ENCODE measurements at regions not wholly inside any gene's neighbourhood (a gene's known extent, or its start where the extent isn't known, plus 50 kb on each side); places are given as distances from the start of the nearest gene placed in this dataset.

GRCh38 chr12:47340411-47341015 is 260.8 kb upstream of the AMIGO2 start (continued):
- no peak for TF ChIP-seq HDAC6 (IDR thresholded peaks at IDR 0.05; ENCODE audit: unreplicated experiment)
- no peak for TF ChIP-seq CEBPZ (IDR thresholded peaks at IDR 0.05; ENCODE audit: low read depth, low read length)
- TF ChIP-seq ZSCAN29 (IDR thresholded peaks at IDR 0.05), result no peak

- Histone ChIP-seq H4K20me1 (ENCODE audit: control insufficient read depth, insufficient read depth) (no peaks in the 10 kb centered on the region), H3K36me3 (ENCODE audit: control insufficient read depth in 2 of 2, insufficient read depth in 2 of 2, low read length in 1 of 2) (no peaks in the 10 kb centered on the region), H3K4me2 (ENCODE audit: control insufficient read depth, insufficient read depth) (no peak overlapping the region), H3K9ac (ENCODE audit: control insufficient read depth, insufficient read depth, low read length) (no peak overlapping the region), H3K9me3 (replicated peaks; ENCODE audit: control insufficient read depth, insufficient read depth, low read length) (no peaks in the 10 kb centered on the region), H3K27me3 (replicated peaks in 1 of 2; ENCODE audit: control insufficient read depth in 2 of 2, insufficient read depth in 2 of 2, low read length in 1 of 2) (no peaks in the 10 kb centered on the region; a peak in 1 of 4 replicates), H3K79me2 (ENCODE audit: control insufficient read depth, insufficient read depth, low read length) (no peaks in the 10 kb centered on the region), H3K4me3 (no peak overlapping the region), H3K4me1 (ENCODE audit: control insufficient read depth, insufficient read depth, low read length) (no peaks in the 10 kb centered on the region), H2AFZ (ENCODE audit: control insufficient read depth, low read depth, low read length) (no peak overlapping the region), H3K27ac (ENCODE audit: control insufficient read depth, insufficient read depth) (no peak overlapping the region)
- in situ Hi-C loops (cut with MboI) (no loop called here), intact Hi-C loops (cut with micrococcal nuclease; ENCODE audit: unreplicated experiment) (no loop called here)
- ChIA-PET POLR2A (no interaction called here), SMC1A (ENCODE audit: uncharacterized antibody, unreplicated experiment) (no interaction called here), CTCF (no interaction called here), RAD21 (ENCODE audit: unreplicated experiment) (no interaction called here)
- BruUV-seq (replicated peaks), result no TSS peak
- DNase-seq (ENCODE audit: low read depth, low spot score), result no peak
- no peak for ATAC-seq
- TF ChIP-seq CHD2 (IDR thresholded peaks at IDR 0.05; ENCODE audit: borderline replicate concordance, low read depth, low read length) (no peak), DPF2 (IDR thresholded peaks at IDR 0.05) (no peak), BMI1 (IDR thresholded peaks at IDR 0.05; ENCODE audit: borderline replicate concordance) (no peak), YY1 (IDR thresholded peaks at IDR 0.05; ENCODE audit: low read depth, low read length) (no peak), MEF2B (IDR thresholded peaks at IDR 0.05; ENCODE audit: partially characterized antibody, poor library complexity, severe bottlenecking) (no peak), CBFB (IDR thresholded peaks at IDR 0.05; ENCODE audit: low read depth) (no peak), BRCA1 (IDR thresholded peaks at IDR 0.05; ENCODE audit: low read depth, low read length) (no peak), IKZF1 (conservative IDR thresholded peaks at IDR 0.05) (no peak), GATAD2B (conservative IDR thresholded peaks at IDR 0.05; ENCODE audit: low read depth) (no peak), NR2C1 (IDR thresholded peaks at IDR 0.05) (no peak), SIN3A (IDR thresholded peaks at IDR 0.05; ENCODE audit: low read depth, low read length) (no peak), IKZF2 (IDR thresholded peaks at IDR 0.05) (no peak), NFYB (IDR thresholded peaks at IDR 0.05; ENCODE audit: insufficient read depth, low read depth, low read length) (no peak), STAT3 (IDR thresholded peaks at IDR 0.05; ENCODE audit: low read depth, low read length) (no peak), CTCF (IDR thresholded peaks at IDR 0.05 in 2 of 3, conservative IDR thresholded peaks at IDR 0.05 in 1 of 3; ENCODE audit: control insufficient read depth in 2 of 3, extremely low read depth in 1 of 3, insufficient read depth in 1 of 3, low read depth in 3 of 3, low read length in 3 of 3) (no peak), LARP7 (IDR thresholded peaks at IDR 0.05) (no peak), SPI1 (IDR thresholded peaks at IDR 0.05; ENCODE audit: borderline replicate concordance, insufficient read depth, low read depth, low read length) (no peak)
- no peak for FAIRE-seq
Observed at GRCh38 chr12:47337581-47337980, 257.8 kb upstream of the AMIGO2 start.

Data from GM12878 (cell line).